ENCODE measurements at regions not wholly inside any gene's neighbourhood (a gene's known extent, or its start where the extent isn't known, plus 50 kb on each side); places are given as distances from the start of the nearest gene placed in this dataset.

DNA sequence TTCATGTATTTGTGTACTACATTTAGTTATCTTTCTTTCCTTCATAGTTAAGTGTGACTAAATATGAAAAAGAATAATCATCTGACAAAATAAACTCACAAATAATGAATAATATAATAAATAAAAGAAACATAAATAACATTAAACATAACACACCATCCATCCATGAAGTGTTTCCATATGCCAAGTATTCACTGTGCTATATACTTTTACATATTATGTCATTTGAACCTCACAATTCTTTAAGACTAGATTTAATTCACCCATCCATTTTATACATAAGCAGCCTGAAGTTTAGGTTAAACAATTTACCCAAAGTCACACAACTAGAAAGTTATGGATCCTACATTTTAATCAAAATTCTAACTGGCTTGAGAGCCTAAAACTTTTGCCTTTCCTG, 549.4 kb upstream of the HS3ST5 start:
- TF ChIP-seq SIN3A (IDR thresholded peaks at IDR 0.05; ENCODE audit: borderline replicate concordance, insufficient read depth, low read depth, low read length) (no peak), POLR2AphosphoS5 (IDR thresholded peaks at IDR 0.05; ENCODE audit: low read depth, low read length) (no peak), CTCF (IDR thresholded peaks at IDR 0.05) (no peak), REST (IDR thresholded peaks at IDR 0.05; ENCODE audit: insufficient read depth in 1 of 2, low read depth in 2 of 2, low read length in 1 of 2) (no peak), TCF7L2 (IDR thresholded peaks at IDR 0.05; ENCODE audit: low read depth, low read length) (no peak)
